PC-3 (cell line): ENCODE measurements at regions not wholly inside any gene's neighbourhood (a gene's known extent, or its start where the extent isn't known, plus 50 kb on each side); places are given as distances from the start of the nearest gene placed in this dataset.

Experiments
- ATAC-seq: fragments of 200-7000 bp; cut with Tn5 transposase; 2 replicates; pipeline ENCODE4 v1.9.1; 2020; ENCODE audit warnings: mild to moderate bottlenecking, moderate library complexity
- BruUV-seq: library from RNA; stranded (reverse); fragments of 400-500 nt; replicated peaks from 2 replicates; lab custom pipeline; 2021; lab: Mats Ljungman, UMichigan
- CTCF ChIA-PET: fragments of 300-600 bp; sonication (Branson Sonifier 250); formaldehyde crosslinking; loops from one replicate; lab custom pipeline; 2022; ENCODE audit warnings: antibody characterized with exemption; lab: Charles Lee
- POLR2A ChIA-PET: fragments of 300-600 bp; sonication (Branson Sonifier 250); formaldehyde crosslinking; loops from one replicate; lab custom pipeline; 2022; ENCODE audit warnings: antibody characterized with exemption; ENCODE audit not compliant: unreplicated experiment; lab: Charles Lee
- DNase-seq: peaks from one replicate; pipeline ENCODE4 v3.0.0-alpha.2; 2015
- H2AFZ ChIP-seq: fragments of 300-600 bp; sonication (generic); 2 replicates; pipeline ENCODE4 v1.6.0; 2016; ENCODE audit warnings: antibody characterized with exemption, low read length
- H3F3A ChIP-seq: fragments of 300-600 bp; sonication (generic); one replicate; pipeline ENCODE4 v1.6.0; 2017; ENCODE audit warnings: antibody characterized with exemption, low read length, control low read depth, mild to moderate bottlenecking; ENCODE audit not compliant: unreplicated experiment
- H3K27ac ChIP-seq: fragments of 300-600 bp; sonication (generic); 2 replicates; pipeline ENCODE4 v1.5.1; 2016; ENCODE audit warnings: mild to moderate bottlenecking, low read length
- H3K27me3 ChIP-seq: fragments of 300-600 bp; sonication (generic); 2 replicates; pipeline ENCODE4 v1.6.1; 2016; ENCODE audit warnings: low read length, mixed read lengths
- H3K36me3 ChIP-seq: fragments of 300-600 bp; sonication (generic); 2 replicates; pipeline ENCODE4 v1.6.1; 2016; ENCODE audit warnings: low read depth, mixed run types, low read length, mixed read lengths
- H3K4me1 ChIP-seq: fragments of 300-600 bp; sonication (generic); 2 replicates; pipeline ENCODE4 v1.5.1; 2016; ENCODE audit warnings: low read length; ENCODE audit not compliant: insufficient read depth
- H3K4me2 ChIP-seq: fragments of 300-600 bp; sonication (generic); 2 replicates; pipeline ENCODE4 v1.6.0; 2016; ENCODE audit warnings: low read length
- H3K4me3 ChIP-seq: fragments of 300-600 bp; sonication (generic); 2 replicates; pipeline ENCODE4 v1.5.1; 2016; ENCODE audit warnings: mild to moderate bottlenecking, low read length, mixed read lengths
- H3K79me2 ChIP-seq: fragments of 300-600 bp; sonication (generic); 2 replicates; pipeline ENCODE4 v1.6.1; 2017; ENCODE audit warnings: low read length, mixed read lengths
- H3K9ac ChIP-seq: fragments of 300-600 bp; sonication (generic); 2 replicates; pipeline ENCODE4 v1.6.0; 2016; ENCODE audit warnings: mild to moderate bottlenecking, low read length
- H3K9me2 ChIP-seq: fragments of 300-600 bp; sonication (generic); replicated peaks from 2 replicates; pipeline ENCODE4 v1.6.1; 2016; ENCODE audit warnings: mixed run types, low read length, mixed read lengths
- H3K9me3 ChIP-seq: fragments of 300-600 bp; sonication (generic); 2 replicates; pipeline ENCODE4 v1.6.1; 2016; ENCODE audit warnings: low read length, mixed read lengths
- H4K20me1 ChIP-seq: fragments of 300-600 bp; sonication (generic); 2 replicates; pipeline ENCODE4 v1.6.1; 2016; ENCODE audit warnings: low read length, mixed read lengths
- CTCF ChIP-seq: fragments of 300-600 bp; sonication (generic); conservative IDR thresholded peaks from 2 replicates; pipeline ENCODE4 v1.5.1; 2017; ENCODE audit warnings: antibody characterized with exemption, low read depth, mild to moderate bottlenecking, low read length
- EZH2 ChIP-seq: fragments of 300-600 bp; sonication (generic); IDR thresholded peaks from one replicate; pipeline ENCODE4 v1.6.1; 2017; ENCODE audit warnings: antibody characterized with exemption, mild to moderate bottlenecking, low read length; ENCODE audit not compliant: unreplicated experiment
- EZH2phosphoT487 ChIP-seq: fragments of 300-600 bp; sonication (generic); IDR thresholded peaks from 2 replicates; pipeline ENCODE4 v1.6.1; 2018; ENCODE audit warnings: mild to moderate bottlenecking, antibody characterized with exemption, low read length, borderline replicate concordance
- intact Hi-C: fragments of 100-400 bp; cut with micrococcal nuclease; formaldehyde crosslinking; loops from 2 replicates; pipeline ENCODE4 v1.9.0; 2023

- H3F3A ChIP-seq, result no peaks in the 10 kb centered on the region
- ATAC-seq, result no peak
- no peak overlapping the region for H3K4me3 ChIP-seq
- ChIA-PET CTCF (no interaction called here), POLR2A (interaction anchor here (1.1 kb wide), 1 partner anchor 7 kb away, joined by 4 read pairs; no protein-coding TSS in a partner anchor)
- no peak overlapping the region for H3K27ac ChIP-seq
- peaks cover 35% of the 10 kb centered on the region for H3K4me1 ChIP-seq
- no peaks in the 10 kb centered on the region for H3K9me3 ChIP-seq
- H3K79me2 ChIP-seq, result no peaks in the 10 kb centered on the region
- intact Hi-C loops, result loop anchor here (10.0 kb wide), 1 partner anchor 360 kb away; no protein-coding TSS in a partner anchor
- H3K4me2 ChIP-seq, result no peak overlapping the region
- H3K9ac ChIP-seq, result no peak overlapping the region
- no peaks in the 10 kb centered on the region for H4K20me1 ChIP-seq
- no peaks in the 10 kb centered on the region for H3K9me2 ChIP-seq
- H3K27me3 ChIP-seq, result no peaks in the 10 kb centered on the region
- no peak for TF ChIP-seq CTCF
- no peak for TF ChIP-seq EZH2phosphoT487
- no peak for TF ChIP-seq EZH2
- no peaks in the 10 kb centered on the region for H3K36me3 ChIP-seq
- BruUV-seq, result no TSS peak
- no peak overlapping the region for H2AFZ ChIP-seq
- DNase-seq, result no peak
Observed at GRCh38 chr3:30475038-30475808, 131.2 kb upstream of the TGFBR2 start.

- no peak for ATAC-seq
- Histone ChIP-seq H2AFZ (no peak overlapping the region), H3K4me1 (peaks cover 35% of the 10 kb centered on the region), H3F3A (no peaks in the 10 kb centered on the region), H3K9me3 (no peaks in the 10 kb centered on the region), H3K27ac (0 out of 2 replicates have a peak overlapping the region, but pooled peaks have one; percentile 70), H3K27me3 (no peaks in the 10 kb centered on the region), H3K4me3 (no peak overlapping the region), H3K9ac (0 out of 2 replicates have a peak overlapping the region, but pooled peaks have one; percentile 13), H3K9me2 (no peaks in the 10 kb centered on the region), H3K79me2 (no peaks in the 10 kb centered on the region), H4K20me1 (no peaks in the 10 kb centered on the region), H3K36me3 (no peaks in the 10 kb centered on the region), H3K4me2 (no peak overlapping the region)
- DNase-seq, result no peak
- TF ChIP-seq EZH2, result no peak
- no peak for TF ChIP-seq CTCF
- TF ChIP-seq EZH2phosphoT487, result no peak
- intact Hi-C loops, result loop anchor here (2.0 to 10.0 kb wide), 2 partner anchors 35 to 361 kb away; no protein-coding TSS in a partner anchor
- POLR2A ChIA-PET, result interaction anchor here (1.1 kb wide), 1 partner anchor 8 kb away, joined by 4 read pairs; no protein-coding TSS in a partner anchor
- BruUV-seq, result no TSS peak
- CTCF ChIA-PET, result no interaction called here
Observed at GRCh38 chr3:30475809-30476178, 130.6 kb upstream of the TGFBR2 start.
